DOHH2 (cell line): ENCODE measurements at regions not wholly inside any gene's neighbourhood (a gene's known extent, or its start where the extent isn't known, plus 50 kb on each side); places are given as distances from the start of the nearest gene placed in this dataset.
"Not testable (repeated sequence)": the region's sequence is repeated elsewhere in the genome, so short reads cannot be mapped to it uniquely, and the experiment has no call there.

ENCODE experiments used
- CTCF ChIP-seq: fragments of 200-600 bp; sonication (generic); IDR thresholded peaks from one replicate; pipeline ENCODE4 v1.5.1; 2014; ENCODE audit warnings: antibody characterized with exemption, mild to moderate bottlenecking, low read depth, low read length; ENCODE audit not compliant: poor library complexity, severe bottlenecking
- EZH2phosphoT487 ChIP-seq: fragments of 200-600 bp; sonication (generic); IDR thresholded peaks from 2 replicates; pipeline ENCODE4 v1.6.1; 2017; ENCODE audit warnings: borderline replicate concordance, mild to moderate bottlenecking, antibody characterized with exemption, low read length, moderate library complexity, mixed read lengths

GRCh38 chr14:19241451-19241850 lies 192.7 kb downstream of the POTEG start:
- TF ChIP-seq EZH2phosphoT487, CTCF: not testable (repeated sequence)
